Ovary (tissue), 3 donors: ENCODE measurements at regions not wholly inside any gene's neighbourhood (a gene's known extent, or its start where the extent isn't known, plus 50 kb on each side); places are given as distances from the start of the nearest gene placed in this dataset.

ENCODE experiments used
- EP300 ChIP-seq: sonication (generic); formaldehyde crosslinking; IDR thresholded peaks from one replicate; pipeline ENCODE4 v1.6.1; 2017; ENCODE audit warnings: antibody characterized with exemption
- TF ChIP-seq, protein P1 (sequence below), 3 donors: fragments of 450-650 bp in 2 of 3; fragments of 200-600 bp in 1 of 3; IDR thresholded peaks; one replicate each; pipeline versions ENCODE4 v1.5.1 to v1.8.0; 2016 to 2022; ENCODE audit warnings: antibody characterized with exemption in 3 of 3, mild to moderate bottlenecking in 1 of 3
- donor health status: DM: no; HTN: no; CAD: no.

DNA sequence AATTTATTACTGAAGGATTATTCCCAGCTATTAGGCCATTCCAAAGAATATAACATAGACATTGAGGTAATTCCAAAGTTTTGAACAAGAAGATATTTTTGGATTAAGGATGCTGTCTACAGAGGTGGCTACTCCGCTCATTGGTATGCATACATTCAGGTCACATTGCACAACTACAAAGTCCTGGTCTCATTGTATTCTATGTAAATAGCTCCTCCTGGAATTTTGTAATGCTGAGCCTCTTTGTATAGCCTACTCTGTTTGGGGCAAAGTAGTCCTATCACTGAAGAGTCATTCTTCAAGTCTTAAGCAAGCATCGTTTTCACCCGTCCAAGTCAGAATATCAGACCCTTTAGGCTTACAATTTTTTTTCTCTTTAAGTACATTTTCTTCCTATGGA lies 142.4 kb downstream of the KIF18A start:
- TF ChIP-seq, protein P1, sequence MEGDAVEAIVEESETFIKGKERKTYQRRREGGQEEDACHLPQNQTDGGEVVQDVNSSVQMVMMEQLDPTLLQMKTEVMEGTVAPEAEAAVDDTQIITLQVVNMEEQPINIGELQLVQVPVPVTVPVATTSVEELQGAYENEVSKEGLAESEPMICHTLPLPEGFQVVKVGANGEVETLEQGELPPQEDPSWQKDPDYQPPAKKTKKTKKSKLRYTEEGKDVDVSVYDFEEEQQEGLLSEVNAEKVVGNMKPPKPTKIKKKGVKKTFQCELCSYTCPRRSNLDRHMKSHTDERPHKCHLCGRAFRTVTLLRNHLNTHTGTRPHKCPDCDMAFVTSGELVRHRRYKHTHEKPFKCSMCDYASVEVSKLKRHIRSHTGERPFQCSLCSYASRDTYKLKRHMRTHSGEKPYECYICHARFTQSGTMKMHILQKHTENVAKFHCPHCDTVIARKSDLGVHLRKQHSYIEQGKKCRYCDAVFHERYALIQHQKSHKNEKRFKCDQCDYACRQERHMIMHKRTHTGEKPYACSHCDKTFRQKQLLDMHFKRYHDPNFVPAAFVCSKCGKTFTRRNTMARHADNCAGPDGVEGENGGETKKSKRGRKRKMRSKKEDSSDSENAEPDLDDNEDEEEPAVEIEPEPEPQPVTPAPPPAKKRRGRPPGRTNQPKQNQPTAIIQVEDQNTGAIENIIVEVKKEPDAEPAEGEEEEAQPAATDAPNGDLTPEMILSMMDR (IDR thresholded peaks at IDR 0.05) = no peak
- TF ChIP-seq EP300 = no peak
